Effector memory CD8-positive, alpha-beta T cell (primary cell): ENCODE measurements at regions not wholly inside any gene's neighbourhood (a gene's known extent, or its start where the extent isn't known, plus 50 kb on each side); places are given as distances from the start of the nearest gene placed in this dataset.
A peak's percentile ranks its signal among the peaks of the same experiment; 100 is the strongest.

Experiments used
- ATAC-seq: fragments of 150-1000 bp; cut with Tn5 transposase; replicated peaks from 2 replicates; pipeline ENCODE4 v1.10.0; 2021; ENCODE audit warnings: mild to moderate bottlenecking, moderate library complexity
- DNase-seq, 3 experiments: peaks; one replicate each; pipeline ENCODE4 v3.0.0; 2021
- H3K27ac Mint-ChIP-seq, 2 donors: one replicate each; pipeline ENCODE4 v1.8.0; 2022; ENCODE audit warnings: mild to moderate bottlenecking in 2 of 2, mixed read lengths in 2 of 2, moderate library complexity in 2 of 2
- H3K27me3 Mint-ChIP-seq, 2 donors: one replicate each; pipeline ENCODE4 v1.8.0; 2022; ENCODE audit warnings: mixed read lengths in 2 of 2
- H3K36me3 Mint-ChIP-seq: one replicate; pipeline ENCODE4 v1.8.0; 2022; ENCODE audit warnings: mild to moderate bottlenecking, moderate library complexity, mixed read lengths; ENCODE audit not compliant: insufficient read depth
- H3K4me1 Mint-ChIP-seq, 2 donors: one replicate each; pipeline ENCODE4 v1.8.0; 2022; ENCODE audit warnings: low read depth in 2 of 2, mixed read lengths in 2 of 2
- H3K4me3 Mint-ChIP-seq, 2 donors: one replicate each; pipeline ENCODE4 v1.8.0; 2022; ENCODE audit warnings: mild to moderate bottlenecking in 2 of 2, mixed read lengths in 2 of 2, moderate library complexity in 2 of 2
- H3K9me3 Mint-ChIP-seq, 2 donors: one replicate each; pipeline ENCODE4 v1.8.0; 2022; ENCODE audit warnings: mixed read lengths in 2 of 2

DNA sequence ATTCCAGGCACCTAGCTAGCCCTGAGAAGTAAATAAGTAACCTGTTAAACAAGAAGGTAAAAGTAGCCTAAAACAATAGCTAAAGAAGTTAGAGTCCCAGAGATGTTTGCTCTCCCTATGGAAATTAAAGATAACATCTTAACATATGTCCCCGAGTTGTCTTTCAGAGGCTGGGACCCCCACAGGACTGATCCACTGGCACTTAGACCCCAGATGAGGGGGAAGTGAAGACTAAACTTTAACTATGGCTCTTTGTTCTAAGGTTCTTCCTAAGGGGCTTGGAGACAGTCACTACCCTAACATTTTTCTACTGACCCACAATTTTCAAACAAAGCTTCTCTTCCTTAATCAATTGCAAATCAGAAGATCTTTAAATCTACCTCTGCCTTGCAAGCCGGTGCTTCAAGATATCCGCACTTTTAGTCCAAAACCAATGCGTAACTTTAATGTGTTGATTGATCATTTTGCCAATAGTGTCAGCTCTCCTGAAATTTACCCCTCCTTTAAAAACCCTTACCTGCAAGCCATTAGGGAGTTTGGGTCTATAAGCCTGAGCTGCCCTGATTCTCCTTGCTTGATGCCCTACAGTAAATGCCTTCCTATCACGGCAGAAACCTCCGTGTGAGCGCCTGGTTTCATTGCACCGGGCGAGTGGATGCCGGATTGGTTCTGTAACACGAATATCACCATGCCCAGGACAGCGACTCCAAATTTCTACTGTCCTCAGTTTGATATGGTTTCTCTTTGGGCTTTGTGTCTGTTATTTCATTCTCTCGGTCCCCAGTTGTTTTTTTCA is 404.4 kb downstream of the SIPA1L2 start:
- Mint-ChIP-seq H3K27me3 (peaks cover 0 to 5% of the 10 kb centered on the region in 2 donors), H3K27ac (peak overlapping the region; percentile 8 to 75), H3K4me1 (peaks cover 14 to 16% of the 10 kb centered on the region in 2 donors), H3K4me3 (peak overlapping the region; percentile 3 to 59), H3K36me3 (no peaks in the 10 kb centered on the region), H3K9me3 (no peaks in the 10 kb centered on the region)
- no peak for DNase-seq
- ATAC-seq, result no peak

DNA sequence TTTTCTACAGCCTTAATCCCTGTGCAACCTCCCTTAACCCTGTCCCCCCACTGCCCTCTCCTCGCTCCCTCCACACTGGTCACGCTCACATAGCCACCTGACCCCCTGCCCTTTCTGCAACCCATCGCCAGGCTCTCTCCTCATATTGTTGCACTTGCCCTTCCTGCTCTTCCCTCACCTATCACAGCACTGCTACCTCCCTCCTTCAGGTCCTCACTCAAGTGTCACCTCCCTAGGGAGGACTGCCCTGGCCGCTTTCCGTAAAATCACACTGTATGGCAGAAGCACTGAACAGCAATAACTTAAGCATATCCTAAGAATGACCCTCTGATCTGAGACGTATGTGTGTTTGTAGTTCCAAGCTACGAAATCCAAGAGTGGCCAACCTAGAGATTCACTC is 406.0 kb downstream of the SIPA1L2 start:
- Mint-ChIP-seq H3K27ac (peak overlapping the region in 1 of 2 donors; percentile 52), H3K4me1 (peaks cover 14 to 16% of the 10 kb centered on the region in 2 donors), H3K9me3 (no peaks in the 10 kb centered on the region), H3K27me3 (no peaks in the 10 kb centered on the region), H3K4me3 (no peak overlapping the region), H3K36me3 (no peaks in the 10 kb centered on the region)
- DNase-seq (no peak), ATAC-seq (no peak)

DNA sequence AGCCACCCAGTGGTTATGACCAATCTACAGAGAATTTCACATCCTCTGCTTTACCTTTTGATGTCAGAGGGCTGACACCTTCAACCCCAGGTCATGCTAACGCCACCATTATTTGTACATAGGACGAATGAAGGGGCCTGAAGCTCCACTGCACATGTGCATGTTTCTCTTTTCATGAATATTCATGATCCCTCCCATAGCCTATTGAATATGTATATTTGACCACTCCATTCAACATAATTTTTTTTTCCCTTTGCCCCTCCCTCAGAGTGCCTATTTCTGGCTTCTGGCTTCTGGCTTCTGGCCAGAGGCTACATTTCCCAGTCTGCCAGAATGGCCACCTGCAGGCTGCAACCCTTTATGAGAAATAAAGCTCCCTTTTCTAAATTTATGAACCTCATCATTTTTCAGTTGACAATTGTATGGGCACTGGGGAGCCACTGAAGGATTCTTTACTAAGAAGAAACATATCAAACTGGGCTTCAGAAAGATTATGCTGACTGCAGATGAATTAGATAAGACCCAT is 406.7 kb downstream of the SIPA1L2 start:
- H3K36me3 Mint-ChIP-seq, result no peaks in the 10 kb centered on the region

DNA sequence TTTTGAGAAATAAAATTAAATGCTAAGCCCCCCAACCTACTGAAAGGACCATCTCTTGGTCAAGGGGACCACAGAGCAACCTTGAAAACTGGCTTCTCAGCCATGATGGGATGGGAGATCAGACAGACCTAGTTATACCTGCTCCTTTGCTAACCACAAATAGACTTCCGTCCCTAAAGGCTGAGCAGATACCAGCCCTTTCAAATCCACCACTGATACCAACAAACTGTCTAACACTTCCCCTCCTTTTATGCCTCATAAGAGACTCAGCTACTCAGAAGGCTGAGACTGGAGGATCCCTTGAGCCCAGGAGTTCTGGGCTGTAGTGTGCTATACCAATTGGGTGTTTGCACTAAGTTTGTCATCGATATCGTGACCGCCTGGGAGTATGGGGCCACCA is 407.3 kb downstream of the SIPA1L2 start:
- Mint-ChIP-seq H3K9me3 (no peaks in the 10 kb centered on the region), H3K4me3 (no peak overlapping the region), H3K27ac (no peak overlapping the region), H3K36me3 (no peaks in the 10 kb centered on the region), H3K27me3 (no peaks in the 10 kb centered on the region), H3K4me1 (peaks cover 13 to 14% of the 10 kb centered on the region in 2 donors)
- peak; percentile 67 for ATAC-seq
- no peak for DNase-seq

More for the DNA sequence above, 406.7 kb downstream of the SIPA1L2 start:
- no peaks in the 10 kb centered on the region for H3K27me3 Mint-ChIP-seq
- DNase-seq, result no peak
- peak overlapping the region in 1 of 2 donors; percentile 52 for H3K27ac Mint-ChIP-seq
- peaks cover 14 to 16% of the 10 kb centered on the region in 2 donors for H3K4me1 Mint-ChIP-seq
- H3K4me3 Mint-ChIP-seq, result no peak overlapping the region
- ATAC-seq, result no peak
- H3K9me3 Mint-ChIP-seq, result no peaks in the 10 kb centered on the region

DNA sequence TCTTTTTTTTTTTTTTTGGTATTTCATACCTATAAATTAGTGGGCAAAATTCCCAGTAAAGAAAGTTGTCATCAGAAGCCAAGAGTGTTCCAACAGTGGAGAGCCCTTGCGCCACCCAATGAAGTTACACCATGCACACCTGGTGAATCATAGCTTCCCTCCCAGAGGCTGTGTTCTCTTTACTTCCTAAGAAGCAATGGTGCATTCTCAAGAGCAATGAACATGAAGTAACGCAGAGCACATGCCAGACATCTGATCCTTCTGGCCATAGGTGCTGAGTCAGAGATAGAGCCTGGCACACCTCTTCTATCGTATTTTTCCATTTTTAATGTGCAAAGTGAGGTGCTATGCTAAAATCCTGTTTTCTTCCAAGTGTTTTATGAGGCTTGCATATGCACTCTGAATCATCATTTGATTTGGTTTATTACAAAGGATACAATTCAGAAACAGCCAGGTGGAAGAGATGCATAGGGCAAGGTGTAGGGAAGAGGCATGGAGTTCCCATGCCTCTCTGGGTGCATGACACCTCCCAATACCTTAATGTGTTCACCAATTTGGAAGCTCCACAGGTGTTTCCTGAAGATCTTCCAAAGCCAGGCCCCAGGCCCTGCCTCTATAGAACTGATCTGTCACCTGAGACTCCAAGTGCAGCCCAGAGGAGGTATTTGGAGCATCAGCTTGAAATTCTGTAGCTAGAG is 408.0 kb downstream of the SIPA1L2 start:
- H3K27ac Mint-ChIP-seq, result no peak overlapping the region
- H3K36me3 Mint-ChIP-seq, result no peaks in the 10 kb centered on the region
- no peaks in the 10 kb centered on the region for H3K27me3 Mint-ChIP-seq
- no peak for ATAC-seq
- H3K4me1 Mint-ChIP-seq, result peaks cover 10 to 14% of the 10 kb centered on the region in 2 donors
- no peak overlapping the region for H3K4me3 Mint-ChIP-seq
- no peaks in the 10 kb centered on the region for H3K9me3 Mint-ChIP-seq
- DNase-seq, result no peak

DNA sequence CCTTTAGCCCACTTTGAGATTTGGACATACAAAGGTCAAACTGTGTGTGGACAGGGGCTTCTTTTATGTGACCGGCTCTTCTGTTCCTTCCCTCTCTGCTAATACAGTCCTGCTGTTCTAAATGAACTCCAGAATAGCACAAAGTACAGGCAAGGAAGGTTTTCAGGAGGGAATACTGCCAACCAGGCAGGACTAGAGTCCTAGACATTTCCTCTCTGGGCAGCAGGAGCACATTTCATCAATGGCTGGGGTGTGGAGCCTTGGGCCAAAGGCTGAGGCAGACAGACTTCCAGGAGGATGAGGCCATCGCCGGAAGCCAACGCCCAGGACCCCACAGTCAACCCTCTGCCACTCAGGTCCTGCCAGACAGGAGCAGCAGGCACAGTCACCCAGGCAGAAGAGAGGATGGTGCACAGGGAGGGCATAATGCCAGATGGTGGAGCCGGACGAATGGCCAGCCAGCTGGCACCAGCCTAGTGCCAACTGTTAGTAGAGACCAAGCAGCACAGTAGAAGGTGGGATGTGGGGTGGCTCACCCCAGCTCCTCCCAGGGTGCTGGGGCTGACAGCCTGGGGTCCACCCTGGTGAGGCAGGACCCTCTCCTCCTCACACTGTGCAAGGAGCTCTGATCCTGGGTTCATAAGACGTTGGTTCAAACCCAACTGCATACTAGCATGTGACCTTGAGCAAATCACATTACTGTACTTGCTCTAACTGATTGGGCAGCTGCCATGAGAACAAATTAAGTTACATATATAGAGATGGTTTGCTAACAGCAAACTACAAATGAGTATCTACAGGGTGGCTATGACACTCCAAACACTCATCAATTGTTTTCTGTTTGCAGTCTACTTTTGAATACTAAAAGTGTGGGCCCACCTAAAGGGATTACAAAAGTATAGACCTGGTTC is 410.7 kb downstream of the SIPA1L2 start:
- ATAC-seq (no peak), DNase-seq (no peak)
- Mint-ChIP-seq H3K4me1 (peaks cover 4 to 7% of the 10 kb centered on the region in 2 donors), H3K9me3 (no peaks in the 10 kb centered on the region), H3K36me3 (no peaks in the 10 kb centered on the region), H3K27ac (no peak overlapping the region), H3K27me3 (no peaks in the 10 kb centered on the region), H3K4me3 (no peak overlapping the region)

DNA sequence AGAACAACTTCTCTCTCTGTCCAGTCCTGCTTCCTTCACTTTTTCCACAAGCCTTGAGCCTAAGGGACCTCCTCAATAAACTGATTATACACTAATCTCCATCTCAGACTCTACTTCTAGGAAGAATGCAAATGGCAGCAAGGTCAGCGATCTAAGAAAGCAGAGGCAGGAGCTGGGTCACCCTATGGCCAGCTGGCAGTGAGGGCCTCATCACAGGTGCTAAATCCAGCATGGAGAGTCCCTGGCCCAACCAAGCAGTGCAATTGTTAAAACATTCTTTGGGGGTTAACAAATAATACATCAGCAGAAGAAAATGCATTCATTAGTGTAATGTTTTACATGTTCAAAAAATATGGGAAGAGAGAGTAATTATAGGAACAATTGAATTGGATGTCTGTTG is 416.0 kb downstream of the SIPA1L2 start:
- Mint-ChIP-seq H3K27ac (no peak overlapping the region), H3K9me3 (no peaks in the 10 kb centered on the region), H3K4me1 (no peaks in the 10 kb centered on the region), H3K36me3 (no peaks in the 10 kb centered on the region), H3K27me3 (peaks cover 5 to 12% of the 10 kb centered on the region in 2 donors), H3K4me3 (no peak overlapping the region)
- no peak for ATAC-seq
- no peak for DNase-seq

DNA sequence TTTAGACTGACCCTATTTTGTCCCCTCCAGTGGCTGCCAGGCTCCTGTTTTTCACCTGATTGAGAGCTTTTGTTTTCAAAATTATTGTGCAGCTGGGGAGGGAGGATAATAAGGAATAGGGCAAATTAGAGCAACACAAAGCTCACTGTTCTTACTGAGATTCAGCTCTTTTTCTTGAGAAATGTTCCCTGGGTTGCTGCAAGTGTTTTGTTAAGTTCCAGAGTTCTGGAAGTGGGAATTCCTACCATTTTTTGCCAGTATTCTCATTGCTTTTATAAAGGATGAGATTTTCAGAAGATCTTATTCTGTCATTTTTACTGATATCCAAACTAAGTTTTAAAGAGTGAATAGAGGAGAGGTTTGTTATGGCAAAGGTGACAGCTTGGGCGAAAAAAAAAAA is 417.7 kb downstream of the SIPA1L2 start:
- no peak overlapping the region for H3K27ac Mint-ChIP-seq
- no peak for ATAC-seq

DNA sequence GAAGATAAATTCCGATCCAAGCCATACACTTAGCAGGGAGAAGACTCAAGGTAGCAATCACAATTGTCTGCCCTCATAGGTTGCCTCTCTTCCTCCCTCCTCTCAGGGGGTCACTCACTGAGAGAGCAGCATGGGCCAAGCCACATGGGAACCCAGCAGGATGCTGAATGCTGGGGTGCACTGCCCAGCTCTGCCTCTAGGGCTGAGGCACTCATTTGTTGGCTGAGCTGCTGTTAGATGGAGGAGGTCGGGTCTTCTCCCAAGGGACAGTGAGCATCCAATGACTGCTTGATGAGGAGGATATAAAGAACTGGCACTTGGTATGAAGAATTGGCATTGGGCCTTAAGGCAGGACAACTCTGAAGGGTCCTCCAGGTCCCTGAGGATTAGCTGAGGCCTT is 418.8 kb downstream of the SIPA1L2 start:
- ATAC-seq (no peak), DNase-seq (no peak)
- Mint-ChIP-seq H3K4me1 (no peaks in the 10 kb centered on the region), H3K27me3 (peaks cover 12 to 14% of the 10 kb centered on the region in 2 donors), H3K9me3 (no peaks in the 10 kb centered on the region), H3K4me3 (no peak overlapping the region), H3K36me3 (no peaks in the 10 kb centered on the region), H3K27ac (no peak overlapping the region)

More for the DNA sequence above, 417.7 kb downstream of the SIPA1L2 start:
- peaks cover 5 to 12% of the 10 kb centered on the region in 2 donors for H3K27me3 Mint-ChIP-seq
- no peak overlapping the region for H3K4me3 Mint-ChIP-seq
- no peaks in the 10 kb centered on the region for H3K36me3 Mint-ChIP-seq
- DNase-seq, result no peak
- H3K4me1 Mint-ChIP-seq, result no peaks in the 10 kb centered on the region
- H3K9me3 Mint-ChIP-seq, result no peaks in the 10 kb centered on the region

DNA sequence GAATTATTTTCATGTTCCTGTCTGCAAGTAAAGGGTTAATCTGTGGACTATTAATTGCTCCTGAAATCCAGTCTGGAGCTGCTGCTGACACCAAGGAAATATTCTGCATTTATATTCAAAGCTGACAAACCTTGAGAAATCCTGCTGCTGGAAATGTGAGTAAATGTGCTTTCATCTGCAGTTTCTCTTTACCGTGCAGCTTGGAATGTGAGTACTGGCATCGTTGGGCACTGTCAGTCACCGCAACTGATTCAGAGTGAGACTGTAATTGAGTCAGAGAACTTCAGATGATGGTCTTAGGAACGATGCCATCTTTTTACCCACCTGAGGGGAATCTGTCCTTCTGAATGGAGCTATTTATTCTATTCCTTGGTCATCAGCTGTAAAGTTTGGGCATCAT is 420.6 kb downstream of the SIPA1L2 start:
- Mint-ChIP-seq H3K4me1 (no peaks in the 10 kb centered on the region), H3K27me3 (peaks cover 12 to 14% of the 10 kb centered on the region in 2 donors), H3K4me3 (no peak overlapping the region), H3K9me3 (no peaks in the 10 kb centered on the region), H3K36me3 (no peaks in the 10 kb centered on the region), H3K27ac (no peak overlapping the region)
- ATAC-seq (no peak), DNase-seq (no peak)

DNA sequence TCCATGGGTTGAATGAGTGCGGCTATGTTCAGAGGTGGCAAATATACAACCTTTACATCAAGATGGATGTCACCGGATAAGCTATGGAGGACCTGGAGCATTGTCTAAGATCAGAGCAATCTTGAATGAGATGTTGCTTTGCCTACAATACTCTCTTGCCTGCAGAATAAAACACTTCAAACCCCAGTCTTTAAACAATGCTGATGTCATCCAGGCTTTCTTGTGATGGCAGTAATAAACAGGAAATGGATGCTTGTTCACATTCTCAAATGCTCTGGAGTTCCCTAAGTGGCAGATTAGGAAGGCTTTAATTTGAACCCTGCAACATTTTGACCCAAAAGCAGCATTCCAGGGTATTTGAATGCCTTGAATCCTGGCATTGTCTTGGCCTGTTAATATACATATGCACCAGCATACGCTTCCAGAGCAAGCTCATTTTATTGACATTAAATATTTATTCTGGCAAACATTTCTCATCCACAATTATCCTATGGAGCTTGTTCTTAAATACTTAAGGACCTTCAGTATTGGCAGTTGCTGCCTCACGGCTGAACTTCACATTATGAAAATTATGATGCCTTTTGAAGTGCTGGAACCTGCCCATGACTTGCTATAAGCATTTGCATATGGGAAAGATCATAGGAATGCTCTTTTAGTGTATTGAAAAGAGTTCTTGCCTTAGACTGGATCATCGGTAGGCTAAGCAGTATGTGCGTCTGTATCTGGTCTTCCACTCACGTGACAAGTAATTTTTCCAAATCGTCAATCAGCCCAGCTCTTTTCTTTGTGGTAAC is 422.7 kb downstream of the SIPA1L2 start:
- Mint-ChIP-seq H3K27me3 (peaks cover 12 to 14% of the 10 kb centered on the region in 2 donors), H3K4me1 (no peaks in the 10 kb centered on the region), H3K27ac (no peak overlapping the region), H3K9me3 (no peaks in the 10 kb centered on the region), H3K36me3 (no peaks in the 10 kb centered on the region), H3K4me3 (no peak overlapping the region)
- ATAC-seq (no peak), DNase-seq (no peak)

DNA sequence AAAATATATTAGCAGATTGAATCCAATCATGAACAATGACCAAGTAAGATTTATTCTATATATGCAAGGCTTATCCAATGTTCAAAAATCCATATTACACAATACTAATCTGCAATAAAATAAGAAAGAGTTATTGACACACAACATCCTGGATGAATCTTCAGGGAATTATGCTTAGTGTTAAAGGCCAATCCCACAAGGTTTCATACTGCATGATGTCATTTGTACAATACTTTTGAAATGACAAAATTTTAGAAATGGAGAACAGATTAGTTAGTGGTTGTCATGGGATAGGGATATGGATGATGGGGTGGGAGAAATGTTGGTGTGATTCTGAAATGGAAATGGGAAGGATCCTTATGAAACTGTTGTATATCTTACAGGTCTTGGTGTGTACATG is 425.7 kb downstream of the SIPA1L2 start:
- peaks cover 0 to 10% of the 10 kb centered on the region in 2 donors for H3K27me3 Mint-ChIP-seq
- no peak for DNase-seq

More for the DNA sequence above, 425.7 kb downstream of the SIPA1L2 start:
- Mint-ChIP-seq H3K36me3 (no peaks in the 10 kb centered on the region), H3K9me3 (peaks cover 4 to 14% of the 10 kb centered on the region in 2 donors), H3K4me3 (no peak overlapping the region), H3K27ac (peak overlapping the region in 1 of 2 donors; percentile 58), H3K4me1 (no peaks in the 10 kb centered on the region)
- no peak for ATAC-seq
